ENCODE measurements at regions not wholly inside any gene's neighbourhood (a gene's known extent, or its start where the extent isn't known, plus 50 kb on each side); places are given as distances from the start of the nearest gene placed in this dataset.

DNA sequence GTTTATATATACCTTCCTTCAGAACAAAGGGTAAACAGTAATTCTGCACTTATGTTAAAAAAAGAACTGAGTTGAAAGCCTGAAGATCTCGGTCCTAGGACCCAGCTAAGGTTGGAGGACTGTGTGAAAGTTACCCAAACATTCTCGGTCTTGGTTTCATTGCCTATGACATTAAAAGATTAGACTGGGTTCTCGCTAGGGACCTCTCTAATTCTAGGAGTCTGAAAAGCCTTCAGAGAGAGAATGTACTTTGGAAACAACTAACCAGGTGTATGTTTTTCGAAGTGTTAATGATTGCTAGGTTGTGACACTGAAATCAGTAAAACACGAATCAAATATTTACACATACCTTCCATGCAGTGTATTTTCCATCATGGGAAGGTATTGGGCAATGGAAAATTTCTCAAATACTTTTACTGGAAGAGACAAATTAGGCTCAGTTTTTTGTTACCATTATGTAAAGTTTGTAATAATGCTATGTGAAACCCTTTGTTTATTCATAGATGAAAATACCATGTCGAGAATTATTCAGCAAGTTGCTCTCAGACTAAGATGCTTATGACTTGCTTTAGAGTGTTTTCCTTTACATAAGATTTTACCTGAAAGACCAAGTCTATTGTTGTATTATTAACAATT lies 113.7 kb upstream of the LOC128125822 start (continued):
- TF ChIP-seq ZNF302 (CRISPR knock-in tag; IDR thresholded peaks at IDR 0.05) (no peak), CHD2 (IDR thresholded peaks at IDR 0.05; ENCODE audit: low read length, partially characterized antibody) (no peak), EHMT2 (IDR thresholded peaks at IDR 0.05; ENCODE audit: low read depth) (no peak), PHF8 (IDR thresholded peaks at IDR 0.05; ENCODE audit: borderline replicate concordance, low read depth) (no peak), SMC3 (IDR thresholded peaks at IDR 0.05) (peak; percentile 24; the same call in 1 of the 3 replicates)
- TF ChIP-seq, protein P1, sequence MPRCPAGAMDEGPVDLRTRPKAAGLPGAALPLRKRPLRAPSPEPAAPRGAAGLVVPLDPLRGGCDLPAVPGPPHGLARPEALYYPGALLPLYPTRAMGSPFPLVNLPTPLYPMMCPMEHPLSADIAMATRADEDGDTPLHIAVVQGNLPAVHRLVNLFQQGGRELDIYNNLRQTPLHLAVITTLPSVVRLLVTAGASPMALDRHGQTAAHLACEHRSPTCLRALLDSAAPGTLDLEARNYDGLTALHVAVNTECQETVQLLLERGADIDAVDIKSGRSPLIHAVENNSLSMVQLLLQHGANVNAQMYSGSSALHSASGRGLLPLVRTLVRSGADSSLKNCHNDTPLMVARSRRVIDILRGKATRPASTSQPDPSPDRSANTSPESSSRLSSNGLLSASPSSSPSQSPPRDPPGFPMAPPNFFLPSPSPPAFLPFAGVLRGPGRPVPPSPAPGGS (IDR thresholded peaks at IDR 0.05): 0 out of 3 replicates have a peak, but pooled peaks have one; percentile 66

DNA sequence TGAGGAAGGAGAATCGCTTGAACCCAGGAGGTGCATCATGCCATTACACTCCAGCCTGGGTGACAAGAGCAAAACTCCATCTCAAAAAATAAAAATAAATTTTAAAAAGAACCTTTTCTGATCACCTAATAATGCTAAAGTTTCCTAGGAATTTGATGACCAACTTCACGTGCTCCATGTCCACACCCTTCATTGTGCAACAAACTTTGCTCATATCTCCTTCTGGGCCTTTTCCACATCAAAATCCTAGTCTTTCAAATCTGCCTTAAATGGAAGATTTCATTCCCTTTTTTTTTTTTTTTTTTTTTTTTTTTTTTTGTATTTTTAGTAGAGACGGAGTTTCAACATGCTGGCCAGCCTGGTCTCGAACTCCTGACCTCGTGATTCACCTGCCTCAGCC lies 112.5 kb upstream of the LOC128125822 start:
- WGBS (ENCODE audit: missing lambda C conversion rate): 76% methylated on average over 5 of the region's 5 CpGs
- no peak for DNase-seq (ENCODE audit: low read depth in 1 of 2, low spot score in 1 of 2)
- ChIA-PET POLR2A (no interaction called here), CTCF (interaction anchor here (1.0 kb wide), 1 partner anchor 17 kb away, joined by 4 read pairs; no protein-coding TSS in a partner anchor)
- Histone ChIP-seq H3K4me3 (no peak overlapping the region), H3K4me2 (peak overlapping the region; percentile 91), H3K27ac (peak overlapping the region; percentile 87 to 91), H3K4me1 (peaks cover 37% of the 10 kb centered on the region), H3K9me3 (no peaks in the 10 kb centered on the region)
- TF ChIP-seq, protein P2, sequence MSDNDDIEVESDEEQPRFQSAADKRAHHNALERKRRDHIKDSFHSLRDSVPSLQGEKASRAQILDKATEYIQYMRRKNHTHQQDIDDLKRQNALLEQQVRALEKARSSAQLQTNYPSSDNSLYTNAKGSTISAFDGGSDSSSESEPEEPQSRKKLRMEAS (IDR thresholded peaks at IDR 0.05): no peak
- no peak for TF ChIP-seq CBX8 (IDR thresholded peaks at IDR 0.05)
- no peak for TF ChIP-seq EHF (CRISPR knock-in tag; IDR thresholded peaks at IDR 0.05)
- no peak for FAIRE-seq
- no peak for ATAC-seq

DNA sequence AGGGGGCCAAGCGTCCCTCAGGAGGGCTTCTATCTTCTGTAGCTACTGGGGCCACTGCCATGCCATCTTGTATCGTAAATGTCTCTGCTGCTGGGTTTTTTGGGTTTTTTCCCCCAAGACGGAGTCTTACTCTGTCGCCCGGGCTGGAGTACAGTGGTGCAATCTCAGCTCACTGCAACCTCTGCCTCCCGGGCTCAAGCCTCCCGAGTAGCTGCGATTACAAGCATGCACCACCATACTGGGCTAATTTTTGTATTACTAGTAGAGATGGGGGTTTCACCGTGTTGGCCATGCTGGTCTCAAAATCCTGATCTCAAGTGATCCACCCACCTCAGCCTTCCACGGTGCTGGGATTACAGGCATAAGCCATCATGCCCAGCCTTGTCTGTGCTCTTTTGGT lies 111.3 kb upstream of the LOC128125822 start:
- CTCF ChIA-PET: no interaction called here
- FAIRE-seq (no peak), ATAC-seq (no peak)

DNA sequence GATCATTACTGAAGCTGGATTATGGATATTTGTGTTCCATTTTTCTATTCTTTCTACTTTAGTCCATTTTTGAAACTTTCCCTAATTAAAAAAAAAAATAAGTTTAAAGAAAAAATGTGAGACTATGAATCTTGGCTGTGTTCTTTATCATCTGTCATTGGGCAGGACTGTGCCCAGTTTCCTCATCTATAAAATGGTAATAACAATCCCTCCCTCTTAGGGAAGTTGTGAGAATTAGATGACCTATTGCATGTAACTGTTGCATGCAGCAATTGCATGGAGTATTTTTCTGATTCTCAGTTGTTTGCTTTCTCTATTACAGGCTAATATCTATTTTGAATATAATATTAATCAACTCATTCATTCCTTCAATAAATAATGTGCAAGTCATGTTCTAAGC lies 108.2 kb upstream of the LOC128125822 start:
- Histone ChIP-seq H3K4me3 (no peak overlapping the region), H3K9me3 (no peaks in the 10 kb centered on the region), H3K27ac (no peak overlapping the region), H3K4me2 (no peak overlapping the region), H3K4me1 (peaks cover 26% of the 10 kb centered on the region)
- DNase-seq (ENCODE audit: low read depth in 1 of 2, low spot score in 1 of 2) (no peak), ATAC-seq (no peak), FAIRE-seq (no peak)
- ChIA-PET POLR2A (no interaction called here), CTCF (interaction anchor here (0.7 kb wide), 1 partner anchor 21 kb away, joined by 3 read pairs; no protein-coding TSS in a partner anchor)
- TF ChIP-seq FOSL2 (IDR thresholded peaks at IDR 0.05) (no peak), FOSL2 (CRISPR knock-in tag; IDR thresholded peaks at IDR 0.05) (no peak), JUN (IDR thresholded peaks at IDR 0.05) (no peak), RFX5 (IDR thresholded peaks at IDR 0.05) (no peak), CHD2 (IDR thresholded peaks at IDR 0.05; ENCODE audit: low read length, partially characterized antibody) (no peak), BHLHE40 (IDR thresholded peaks at IDR 0.05; ENCODE audit: low read depth, low read length) (no peak), EHMT2 (IDR thresholded peaks at IDR 0.05; ENCODE audit: low read depth) (no peak), NPAS2 (CRISPR knock-in tag; IDR thresholded peaks at IDR 0.05; ENCODE audit: borderline replicate concordance) (no peak), ESRRA (IDR thresholded peaks at IDR 0.05; ENCODE audit: borderline replicate concordance, low read length) (no peak)
- TF ChIP-seq, protein P3, sequence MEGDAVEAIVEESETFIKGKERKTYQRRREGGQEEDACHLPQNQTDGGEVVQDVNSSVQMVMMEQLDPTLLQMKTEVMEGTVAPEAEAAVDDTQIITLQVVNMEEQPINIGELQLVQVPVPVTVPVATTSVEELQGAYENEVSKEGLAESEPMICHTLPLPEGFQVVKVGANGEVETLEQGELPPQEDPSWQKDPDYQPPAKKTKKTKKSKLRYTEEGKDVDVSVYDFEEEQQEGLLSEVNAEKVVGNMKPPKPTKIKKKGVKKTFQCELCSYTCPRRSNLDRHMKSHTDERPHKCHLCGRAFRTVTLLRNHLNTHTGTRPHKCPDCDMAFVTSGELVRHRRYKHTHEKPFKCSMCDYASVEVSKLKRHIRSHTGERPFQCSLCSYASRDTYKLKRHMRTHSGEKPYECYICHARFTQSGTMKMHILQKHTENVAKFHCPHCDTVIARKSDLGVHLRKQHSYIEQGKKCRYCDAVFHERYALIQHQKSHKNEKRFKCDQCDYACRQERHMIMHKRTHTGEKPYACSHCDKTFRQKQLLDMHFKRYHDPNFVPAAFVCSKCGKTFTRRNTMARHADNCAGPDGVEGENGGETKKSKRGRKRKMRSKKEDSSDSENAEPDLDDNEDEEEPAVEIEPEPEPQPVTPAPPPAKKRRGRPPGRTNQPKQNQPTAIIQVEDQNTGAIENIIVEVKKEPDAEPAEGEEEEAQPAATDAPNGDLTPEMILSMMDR (IDR thresholded peaks at IDR 0.05): no peak
- TF ChIP-seq, protein P4, sequence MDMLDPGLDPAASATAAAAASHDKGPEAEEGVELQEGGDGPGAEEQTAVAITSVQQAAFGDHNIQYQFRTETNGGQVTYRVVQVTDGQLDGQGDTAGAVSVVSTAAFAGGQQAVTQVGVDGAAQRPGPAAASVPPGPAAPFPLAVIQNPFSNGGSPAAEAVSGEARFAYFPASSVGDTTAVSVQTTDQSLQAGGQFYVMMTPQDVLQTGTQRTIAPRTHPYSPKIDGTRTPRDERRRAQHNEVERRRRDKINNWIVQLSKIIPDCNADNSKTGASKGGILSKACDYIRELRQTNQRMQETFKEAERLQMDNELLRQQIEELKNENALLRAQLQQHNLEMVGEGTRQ (IDR thresholded peaks at IDR 0.05): no peak

More for the DNA sequence above, 111.3 kb upstream of the LOC128125822 start:
- 92% methylated on average over 10 of the region's 10 CpGs for WGBS (ENCODE audit: missing lambda C conversion rate)
- DNase-seq (ENCODE audit: low read depth in 1 of 2, low spot score in 1 of 2): no peak
- TF ChIP-seq EP300 (IDR thresholded peaks at IDR 0.05): no peak
- TF ChIP-seq NPAS2 (CRISPR knock-in tag; IDR thresholded peaks at IDR 0.05; ENCODE audit: borderline replicate concordance): no peak
- Histone ChIP-seq H3K4me3 (no peak overlapping the region), H3K4me2 (no peak overlapping the region), H3K9me3 (no peaks in the 10 kb centered on the region), H3K4me1 (peaks cover 44% of the 10 kb centered on the region), H3K27ac (peak overlapping the region; percentile 87 to 91)
- POLR2A ChIA-PET: no interaction called here

Data from A549 (cell line).